Heart left ventricle (tissue), 13 donors: ENCODE measurements at regions not wholly inside any gene's neighbourhood (a gene's known extent, or its start where the extent isn't known, plus 50 kb on each side); places are given as distances from the start of the nearest gene placed in this dataset.

Experiments
- CTCF ChIP-seq, 12 donors: fragments of 200-600 bp; sonication (generic) in 4 of 12; IDR thresholded peaks; one replicate each; pipeline versions ENCODE4 v1.5.0 to v1.8.0; 2018 to 2022; ENCODE audit warnings: antibody characterized with exemption in 12 of 12, mild to moderate bottlenecking in 5 of 12
- POLR2A ChIP-seq, 2 donors: fragments of 450-650 bp; IDR thresholded peaks; one replicate each; pipeline ENCODE4 v1.6.1; 2017; ENCODE audit warnings: antibody characterized with exemption in 2 of 2, mild to moderate bottlenecking in 2 of 2, moderate library complexity in 2 of 2
- donor health status: ischemic (EF 13 %, LVEDD 7.1; RV severe dilation, severe dysfunction).
- donor health status: DM: no; HTN: yes; CAD: no.
- donor health status: DM: no; HTN: no; CAD: no.
- donor health status: ischemic (EF 25% LVEDD 6.9; RV normal size, moderate dysfunction).
- donor health status: ischemic (EF 25% LVEDD 5.7; RV mildly dilated, moderate dysfunction).
- donor health status: ischemic (EF 35%, LVEDD 5.7; RV mildly dilated, moderate dysfunction).
- donor health status: nonischemic (EF 11% LVEDD 7.7; RV severe dilation, severe dysfunction).
- donor health status: DM: yes; HTN: yes; CAD: no.
- donor health status: PGD.
- donor health status: ischemic (EF 29% LVEDD 5.4; RV normal size, mild dysfunction).
- donor health status: nonischemic (EF 23%, LVEDD 6.1; RV moderate dilation, normal function).

GRCh38 chr5:164059471-164059870 lies 554.1 kb downstream of the MAT2B start:
- no peak for TF ChIP-seq POLR2A (IDR thresholded peaks at IDR 0.05)
- no peak for TF ChIP-seq CTCF (IDR thresholded peaks at IDR 0.05)
